Gastrocnemius medialis (tissue), 4 donors: ENCODE measurements at regions not wholly inside any gene's neighbourhood (a gene's known extent, or its start where the extent isn't known, plus 50 kb on each side); places are given as distances from the start of the nearest gene placed in this dataset.

Experiments
- POLR2A ChIP-seq, 2 donors: fragments of 450-650 bp; IDR thresholded peaks; one replicate each; pipeline ENCODE4 v1.6.1; 2017; ENCODE audit warnings: antibody characterized with exemption in 2 of 2, mild to moderate bottlenecking in 2 of 2, moderate library complexity in 2 of 2
- TF ChIP-seq, protein P1 (sequence below), 5 experiments: fragments of 450-650 bp in 3 of 5; fragments of 200-600 bp in 2 of 5; sonication (generic) in 2 of 5; IDR thresholded peaks in 4 of 5; conservative IDR thresholded peaks in 1 of 5; 1 replicate in 4 of 5; 2 replicates in 1 of 5; pipeline ENCODE4 v1.5.1; 2016 to 2019; ENCODE audit warnings: antibody characterized with exemption in 5 of 5, mild to moderate bottlenecking in 3 of 5, moderate library complexity in 3 of 5

DNA sequence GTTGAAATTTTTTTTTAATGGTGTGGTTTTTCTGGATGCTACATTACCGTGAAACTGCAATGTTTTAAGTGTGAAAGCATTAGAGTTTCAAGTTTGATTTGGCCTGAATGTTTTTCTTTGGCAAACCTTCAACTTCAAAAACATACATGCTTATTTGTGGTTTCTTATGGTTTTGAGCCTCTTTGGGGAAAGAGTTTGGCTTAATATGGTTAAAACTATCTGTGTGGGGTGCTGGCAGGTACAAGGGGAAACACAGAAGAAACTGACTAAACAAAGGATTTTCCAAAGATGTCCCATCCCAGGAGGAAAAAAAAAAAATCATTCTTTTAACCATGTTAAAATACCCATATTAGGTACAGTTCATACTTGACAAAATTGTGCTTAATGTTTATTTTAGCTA lies 121.1 kb downstream of the HGF start:
- TF ChIP-seq, protein P1, sequence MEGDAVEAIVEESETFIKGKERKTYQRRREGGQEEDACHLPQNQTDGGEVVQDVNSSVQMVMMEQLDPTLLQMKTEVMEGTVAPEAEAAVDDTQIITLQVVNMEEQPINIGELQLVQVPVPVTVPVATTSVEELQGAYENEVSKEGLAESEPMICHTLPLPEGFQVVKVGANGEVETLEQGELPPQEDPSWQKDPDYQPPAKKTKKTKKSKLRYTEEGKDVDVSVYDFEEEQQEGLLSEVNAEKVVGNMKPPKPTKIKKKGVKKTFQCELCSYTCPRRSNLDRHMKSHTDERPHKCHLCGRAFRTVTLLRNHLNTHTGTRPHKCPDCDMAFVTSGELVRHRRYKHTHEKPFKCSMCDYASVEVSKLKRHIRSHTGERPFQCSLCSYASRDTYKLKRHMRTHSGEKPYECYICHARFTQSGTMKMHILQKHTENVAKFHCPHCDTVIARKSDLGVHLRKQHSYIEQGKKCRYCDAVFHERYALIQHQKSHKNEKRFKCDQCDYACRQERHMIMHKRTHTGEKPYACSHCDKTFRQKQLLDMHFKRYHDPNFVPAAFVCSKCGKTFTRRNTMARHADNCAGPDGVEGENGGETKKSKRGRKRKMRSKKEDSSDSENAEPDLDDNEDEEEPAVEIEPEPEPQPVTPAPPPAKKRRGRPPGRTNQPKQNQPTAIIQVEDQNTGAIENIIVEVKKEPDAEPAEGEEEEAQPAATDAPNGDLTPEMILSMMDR (IDR thresholded peaks at IDR 0.05 in 4 of 5, conservative IDR thresholded peaks at IDR 0.05 in 1 of 5): no peak
- no peak for TF ChIP-seq POLR2A (IDR thresholded peaks at IDR 0.05)
